H9 (cell line): ENCODE measurements at regions not wholly inside any gene's neighbourhood (a gene's known extent, or its start where the extent isn't known, plus 50 kb on each side); places are given as distances from the start of the nearest gene placed in this dataset.
A peak's percentile ranks its signal among the peaks of the same experiment; 100 is the strongest.

Experiments
- DNase-seq: peaks from one replicate; pipeline ENCODE4 v3.0.0-alpha.2; 2017
- H2AFZ ChIP-seq: one replicate; pipeline ENCODE4 v1.6.1; 2013; ENCODE audit warnings: mild to moderate bottlenecking, low read length, control low read depth, moderate library complexity
- H2AK5ac ChIP-seq: 2 replicates; pipeline ENCODE4 v1.6.1; 2013; ENCODE audit warnings: low read length, control low read depth, mixed read lengths; ENCODE audit not compliant: insufficient read length
- H2BK120ac ChIP-seq: one replicate; pipeline ENCODE4 v1.6.1; 2013; ENCODE audit warnings: low read depth, mild to moderate bottlenecking, low read length, control low read depth, inconsistent platforms; ENCODE audit not compliant: poor library complexity, severe bottlenecking
- H2BK12ac ChIP-seq: 2 replicates; pipeline ENCODE4 v1.6.1; 2013; ENCODE audit warnings: low read length, control low read depth, mixed read lengths, low read depth; ENCODE audit not compliant: insufficient read length
- H2BK15ac ChIP-seq: 2 replicates; pipeline ENCODE4 v1.6.1; 2013; ENCODE audit warnings: low read depth, low read length, control low read depth
- H2BK20ac ChIP-seq: one replicate; pipeline ENCODE4 v1.6.1; 2013; ENCODE audit warnings: low read depth, mild to moderate bottlenecking, low read length, control low read depth, inconsistent platforms; ENCODE audit not compliant: poor library complexity, severe bottlenecking
- H2BK5ac ChIP-seq: 2 replicates; pipeline ENCODE4 v1.6.1; 2013; ENCODE audit warnings: low read length, control low read depth, mixed read lengths; ENCODE audit not compliant: insufficient read length
- H3K14ac ChIP-seq: 2 replicates; pipeline ENCODE4 v1.6.1; 2013; ENCODE audit warnings: low read length, control low read depth; ENCODE audit not compliant: insufficient read depth
- H3K18ac ChIP-seq: 2 replicates; pipeline ENCODE4 v1.6.1; 2013; ENCODE audit warnings: low read depth, mild to moderate bottlenecking, mixed read lengths, low read length, control low read depth; ENCODE audit not compliant: insufficient read length
- H3K23ac ChIP-seq: 2 replicates; pipeline ENCODE4 v1.6.1; 2013; ENCODE audit warnings: low read length, control low read depth, mixed read lengths, low read depth; ENCODE audit not compliant: insufficient read length
- H3K23me2 ChIP-seq: 2 replicates; pipeline ENCODE4 v1.6.1; 2013; ENCODE audit warnings: low read depth, mild to moderate bottlenecking, mixed read lengths, low read length, control low read depth; ENCODE audit not compliant: insufficient read length, poor library complexity, severe bottlenecking
- H3K27ac ChIP-seq: 2 replicates; pipeline ENCODE4 v1.5.1; 2013; ENCODE audit warnings: low read length, control low read depth, mixed read lengths, low read depth; ENCODE audit not compliant: insufficient read length
- H3K27me3 ChIP-seq: 2 replicates; pipeline ENCODE4 v1.6.1; 2013; ENCODE audit warnings: low read length, control low read depth, inconsistent platforms; ENCODE audit not compliant: insufficient read depth
- H3K4ac ChIP-seq: 2 replicates; pipeline ENCODE4 v1.6.1; 2013; ENCODE audit warnings: low read depth, mild to moderate bottlenecking, control low read depth, inconsistent platforms, low read length, moderate library complexity
- H3K4me1 ChIP-seq: 2 replicates; pipeline ENCODE4 v1.6.1; 2013; ENCODE audit warnings: low read length, control low read depth, inconsistent platforms; ENCODE audit not compliant: insufficient read depth
- H3K4me2 ChIP-seq: 2 replicates; pipeline ENCODE4 v1.6.1; 2013; ENCODE audit warnings: low read length, control low read depth, mixed read lengths; ENCODE audit not compliant: insufficient read length, insufficient read depth
- H3K56ac ChIP-seq: 2 replicates; pipeline ENCODE4 v1.6.1; 2013; ENCODE audit warnings: low read depth, mild to moderate bottlenecking, mixed read lengths, low read length, control low read depth; ENCODE audit not compliant: insufficient read length
- H3K79me1 ChIP-seq: 2 replicates; pipeline ENCODE4 v1.6.1; 2013; ENCODE audit warnings: low read depth, mild to moderate bottlenecking, moderate library complexity, low read length, control low read depth, inconsistent platforms; ENCODE audit not compliant: insufficient read depth, poor library complexity, severe bottlenecking
- H3K79me2 ChIP-seq: 2 replicates; pipeline ENCODE4 v1.6.1; 2013; ENCODE audit warnings: low read length, control low read depth, inconsistent platforms; ENCODE audit not compliant: insufficient read depth
- H3K9ac ChIP-seq: 2 replicates; pipeline ENCODE4 v1.6.1; 2013; ENCODE audit warnings: low read length, control low read depth, mixed read lengths; ENCODE audit not compliant: insufficient read length; ENCODE audit errors: extremely low read depth
- H3K9me3 ChIP-seq: one replicate; pipeline ENCODE4 v1.6.1; 2013; ENCODE audit warnings: low read depth, low read length, inconsistent platforms; ENCODE audit not compliant: control insufficient read depth
- H3T11ph ChIP-seq: one replicate; pipeline ENCODE4 v1.6.1; 2013; ENCODE audit warnings: mild to moderate bottlenecking, low read length, control low read depth, inconsistent platforms
- H4K20me1 ChIP-seq: one replicate; pipeline ENCODE4 v1.6.1; 2013; ENCODE audit not compliant: control insufficient read depth, insufficient read length, insufficient read depth
- H4K5ac ChIP-seq: 2 replicates; pipeline ENCODE4 v1.6.1; 2013; ENCODE audit warnings: low read depth, mild to moderate bottlenecking, mixed read lengths, low read length, control low read depth; ENCODE audit not compliant: insufficient read length
- H4K8ac ChIP-seq: replicated peaks from 2 replicates; pipeline ENCODE4 v1.6.1; 2013; ENCODE audit warnings: low read length, control low read depth, mixed read lengths, low read depth; ENCODE audit not compliant: insufficient read length
- H4K91ac ChIP-seq: 2 replicates; pipeline ENCODE4 v1.6.1; 2013; ENCODE audit warnings: low read depth, mild to moderate bottlenecking, moderate library complexity, mixed read lengths, low read length, control low read depth; ENCODE audit not compliant: insufficient read length
- H3K27ac Mint-ChIP-seq, 3 experiments: 2 replicates in 2 of 3; 3 replicates in 1 of 3; pipeline ENCODE4 v1.8.0; 2020 to 2021; ENCODE audit warnings: mixed read lengths in 3 of 3, mild to moderate bottlenecking in 1 of 3, moderate library complexity in 1 of 3
- H3K27me3 Mint-ChIP-seq: 2 replicates; pipeline ENCODE4 v1.8.0; 2021; ENCODE audit warnings: low read depth, mild to moderate bottlenecking, moderate library complexity, mixed read lengths
- H3K36me3 Mint-ChIP-seq, 3 experiments: 2 replicates in 2 of 3; 3 replicates in 1 of 3; pipeline ENCODE4 v1.8.0; 2020 to 2021; ENCODE audit warnings: low read depth in 3 of 3, mixed read lengths in 3 of 3; ENCODE audit not compliant: insufficient read depth in 1 of 3
- H3K4me1 Mint-ChIP-seq, 2 experiments: 2 replicates each; pipeline ENCODE4 v1.8.0; 2020; ENCODE audit warnings: mixed read lengths in 2 of 2
- H3K4me3 Mint-ChIP-seq, 2 experiments: 2 replicates in 1 of 2; 3 replicates in 1 of 2; pipeline ENCODE4 v1.8.0; 2020 to 2021; ENCODE audit warnings: mild to moderate bottlenecking in 2 of 2, mixed read lengths in 2 of 2, moderate library complexity in 1 of 2
- H3K9me3 Mint-ChIP-seq, 2 experiments: 2 replicates in 1 of 2; 3 replicates in 1 of 2; pipeline ENCODE4 v1.8.0; 2020; ENCODE audit warnings: mild to moderate bottlenecking in 2 of 2, mixed read lengths in 2 of 2, moderate library complexity in 1 of 2
- WGBS: extraction: QIAGEN DNeasy Blood & Tissue Kit; methylation state at CpG from one replicate; pipeline ENCODE4 v1.1.7; 2013; ENCODE audit warnings: missing lambda C conversion rate, low lambda C conversion rate, mixed read lengths; ENCODE audit not compliant: insufficient read length; ENCODE audit errors: extremely low coverage; 5-methylcytosine and 5-hydroxymethylcytosine counted together
- TF ChIP-seq, protein P1 (sequence below): fragments of 200-600 bp; sonication (generic); conservative IDR thresholded peaks from 3 replicates; pipeline ENCODE4 v1.8.0; 2021; ENCODE audit warnings: antibody characterized with exemption, mild to moderate bottlenecking

DNA sequence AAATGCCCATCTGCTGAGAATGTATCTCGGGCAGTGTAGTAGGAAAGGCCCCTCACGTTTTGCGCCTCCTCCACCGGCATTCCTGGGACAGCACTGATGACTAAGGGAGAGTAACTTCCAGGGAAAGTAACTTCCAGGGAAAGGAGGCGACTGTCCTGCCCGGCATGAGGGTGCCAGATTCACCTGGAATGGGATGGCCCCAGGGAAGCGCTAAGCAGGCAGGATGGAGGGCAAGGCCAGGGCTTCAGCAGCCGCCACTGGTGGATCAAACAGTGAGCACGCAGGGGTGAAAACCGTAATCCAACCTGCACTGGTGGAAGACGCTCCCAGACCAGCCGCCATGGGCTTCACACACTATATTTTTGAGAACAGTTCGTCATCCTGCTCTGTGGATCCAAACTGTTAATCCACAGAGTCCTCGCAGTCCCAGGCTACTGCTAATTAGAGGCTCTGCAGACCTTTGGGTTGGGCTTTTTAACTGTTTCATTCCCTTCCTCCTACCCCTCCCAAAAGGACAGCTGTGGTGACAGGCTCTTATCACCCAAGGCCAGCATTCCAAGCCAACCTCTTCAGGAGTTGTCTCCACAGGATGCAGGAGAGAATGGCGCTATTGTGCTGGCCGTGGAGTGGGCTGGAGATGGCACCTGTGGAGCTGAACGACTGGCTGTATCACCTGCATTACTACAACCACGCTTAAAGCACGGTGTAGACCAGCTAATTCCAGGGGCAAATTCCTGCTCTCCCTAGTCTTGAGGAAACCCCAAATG is 178.9 kb downstream of the DLL1 start:
- Histone ChIP-seq H3K79me1 (no peaks in the 10 kb centered on the region), H3K4ac (no peak overlapping the region), H3K9ac (no peak overlapping the region), H4K91ac (no peak overlapping the region), H4K20me1 (no peaks in the 10 kb centered on the region), H2AK5ac (no peak overlapping the region), H3K4me2 (no peak overlapping the region), H2BK5ac (no peak overlapping the region), H2BK20ac (no peak overlapping the region), H3K27me3 (no peaks in the 10 kb centered on the region), H3T11ph (no peak overlapping the region), H2AFZ (no peak overlapping the region), H3K79me2 (no peaks in the 10 kb centered on the region), H3K14ac (no peak overlapping the region; the same call in 1 of the 2 replicates), H4K8ac (no peak overlapping the region), H2BK12ac (no peak overlapping the region), H2BK120ac (no peak overlapping the region), H3K56ac (no peak overlapping the region), H3K4me1 (no peaks in the 10 kb centered on the region), H3K23me2 (no peaks in the 10 kb centered on the region), H3K23ac (no peak overlapping the region), H3K18ac (no peak overlapping the region), H4K5ac (no peak overlapping the region), H3K9me3 (no peaks in the 10 kb centered on the region), H3K27ac (no peak overlapping the region), H2BK15ac (no peak overlapping the region)
- H3K9me3 Mint-ChIP-seq = no peaks in the 10 kb centered on the region
- peaks cover 6 to 9% of the 10 kb centered on the region in 2 experiments; a peak in 2 of 4 replicates for H3K4me1 Mint-ChIP-seq
- H3K27me3 Mint-ChIP-seq = peaks cover 18% of the 10 kb centered on the region
- WGBS = no CpG with 5 or more reads among the region's 19 CpGs
- H3K27ac Mint-ChIP-seq = peak overlapping the region in 1 of 3 experiments; percentile 67; a peak in 1 of 7 replicates
- TF ChIP-seq, protein P1, sequence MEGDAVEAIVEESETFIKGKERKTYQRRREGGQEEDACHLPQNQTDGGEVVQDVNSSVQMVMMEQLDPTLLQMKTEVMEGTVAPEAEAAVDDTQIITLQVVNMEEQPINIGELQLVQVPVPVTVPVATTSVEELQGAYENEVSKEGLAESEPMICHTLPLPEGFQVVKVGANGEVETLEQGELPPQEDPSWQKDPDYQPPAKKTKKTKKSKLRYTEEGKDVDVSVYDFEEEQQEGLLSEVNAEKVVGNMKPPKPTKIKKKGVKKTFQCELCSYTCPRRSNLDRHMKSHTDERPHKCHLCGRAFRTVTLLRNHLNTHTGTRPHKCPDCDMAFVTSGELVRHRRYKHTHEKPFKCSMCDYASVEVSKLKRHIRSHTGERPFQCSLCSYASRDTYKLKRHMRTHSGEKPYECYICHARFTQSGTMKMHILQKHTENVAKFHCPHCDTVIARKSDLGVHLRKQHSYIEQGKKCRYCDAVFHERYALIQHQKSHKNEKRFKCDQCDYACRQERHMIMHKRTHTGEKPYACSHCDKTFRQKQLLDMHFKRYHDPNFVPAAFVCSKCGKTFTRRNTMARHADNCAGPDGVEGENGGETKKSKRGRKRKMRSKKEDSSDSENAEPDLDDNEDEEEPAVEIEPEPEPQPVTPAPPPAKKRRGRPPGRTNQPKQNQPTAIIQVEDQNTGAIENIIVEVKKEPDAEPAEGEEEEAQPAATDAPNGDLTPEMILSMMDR = no peak
- no peak overlapping the region for H3K4me3 Mint-ChIP-seq
- peak; percentile 34 for DNase-seq
- H3K36me3 Mint-ChIP-seq = no peaks in the 10 kb centered on the region
